ENCODE measurements at regions not wholly inside any gene's neighbourhood (a gene's known extent, or its start where the extent isn't known, plus 50 kb on each side); places are given as distances from the start of the nearest gene placed in this dataset.
A peak's percentile ranks its signal among the peaks of the same experiment; 100 is the strongest.

GRCh38 chr7:45253368-45253767 lies 95.8 kb downstream of the RAMP3 start:
- TF ChIP-seq ARNTL (CRISPR knock-in tag; IDR thresholded peaks at IDR 0.05; ENCODE audit: borderline replicate concordance, low read depth) (no peak), CSRNP3 (CRISPR knock-in tag; IDR thresholded peaks at IDR 0.05) (no peak), SNAI2 (CRISPR knock-in tag; IDR thresholded peaks at IDR 0.05) (no peak), TSHZ2 (CRISPR knock-in tag; IDR thresholded peaks at IDR 0.05) (no peak), PPARA (CRISPR knock-in tag; IDR thresholded peaks at IDR 0.05; ENCODE audit: borderline replicate concordance) (no peak), ZNF8 (CRISPR knock-in tag; IDR thresholded peaks at IDR 0.05) (no peak), ZFP30 (CRISPR knock-in tag; IDR thresholded peaks at IDR 0.05) (no peak), ISL1 (CRISPR knock-in tag; IDR thresholded peaks at IDR 0.05) (no peak), ZFP3 (CRISPR knock-in tag; IDR thresholded peaks at IDR 0.05) (no peak), CREB5 (CRISPR knock-in tag; IDR thresholded peaks at IDR 0.05; ENCODE audit: low read depth) (no peak), ZNF70 (CRISPR knock-in tag; IDR thresholded peaks at IDR 0.05) (0 out of 2 replicates have a peak, but pooled peaks have one; percentile 30), POU6F1 (CRISPR knock-in tag; IDR thresholded peaks at IDR 0.05; ENCODE audit: borderline replicate concordance, low read depth) (no peak)

Data from SK-N-SH treated with all-trans-retinoic acid at 6 μM for 48 hours (cell line).